GM12892 (cell line): ENCODE measurements at regions not wholly inside any gene's neighbourhood (a gene's known extent, or its start where the extent isn't known, plus 50 kb on each side); places are given as distances from the start of the nearest gene placed in this dataset.

Source experiments
- DNase-seq: peaks from one replicate; pipeline ENCODE4 v3.0.0; 2011; ENCODE audit not compliant: insufficient read length
- FAIRE-seq: peaks from 2 replicates; lab custom pipeline; 2011; peaks lifted over from hg19 to GRCh38; lab: Jason Lieb, UNC
- POLR2A ChIP-seq: IDR thresholded peaks from 2 replicates; pipeline ENCODE4 v1.6.1; 2011; ENCODE audit warnings: low read depth, low read length, control low read depth
- POLR2AphosphoS5 ChIP-seq: IDR thresholded peaks from 2 replicates; pipeline ENCODE4 v1.6.1; 2011; ENCODE audit warnings: low read depth, low read length, control low read depth
- TAF1 ChIP-seq: IDR thresholded peaks from 2 replicates; pipeline ENCODE4 v1.6.1; 2011; ENCODE audit warnings: low read depth, mild to moderate bottlenecking, control low read depth, low read length, borderline replicate concordance

GRCh38 chr9:108579757-108580439 lies 275.9 kb downstream of the ACTL7B start:
- TF ChIP-seq POLR2AphosphoS5 (no peak), TAF1 (no peak), POLR2A (no peak)
- FAIRE-seq = no peak
- no peak for DNase-seq

- TF ChIP-seq TAF1 (no peak), POLR2A (no peak), POLR2AphosphoS5 (no peak)
- no peak for FAIRE-seq
- no peak for DNase-seq
Observed at GRCh38 chr9:108575276-108575675, 280.5 kb downstream of the ACTL7B start.

GRCh38 chr9:108569624-108570023 lies 286.2 kb downstream of the ACTL7B start:
- TF ChIP-seq POLR2A = no peak
- FAIRE-seq (no peak), DNase-seq (no peak)

- TF ChIP-seq TAF1 (no peak), POLR2A (no peak), POLR2AphosphoS5 (no peak)
- DNase-seq = no peak
- FAIRE-seq = no peak
Observed at GRCh38 chr9:108568093-108568492, 287.7 kb downstream of the ACTL7B start.

DNA sequence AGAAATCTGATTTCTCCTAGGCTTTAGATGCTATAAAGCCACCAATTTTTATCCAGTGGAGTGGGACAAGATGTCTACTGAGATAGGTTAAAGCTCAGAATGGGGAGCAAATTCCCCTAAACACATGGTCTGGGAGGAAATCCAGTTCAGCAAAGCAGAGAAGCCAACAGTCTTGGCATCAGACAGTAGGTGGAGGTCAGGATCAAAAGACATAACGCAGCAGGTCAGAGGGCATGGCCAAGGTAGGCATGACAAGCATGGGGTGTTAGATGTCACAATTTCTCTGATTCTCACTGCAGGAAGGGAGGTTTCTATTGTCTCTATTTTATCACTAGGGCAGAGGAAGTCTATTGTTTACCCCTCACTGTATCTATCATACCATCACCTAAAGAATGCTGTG lies 288.2 kb downstream of the ACTL7B start:
- TF ChIP-seq POLR2A (no peak), POLR2AphosphoS5 (no peak), TAF1 (no peak)
- DNase-seq = no peak
- no peak for FAIRE-seq

DNA sequence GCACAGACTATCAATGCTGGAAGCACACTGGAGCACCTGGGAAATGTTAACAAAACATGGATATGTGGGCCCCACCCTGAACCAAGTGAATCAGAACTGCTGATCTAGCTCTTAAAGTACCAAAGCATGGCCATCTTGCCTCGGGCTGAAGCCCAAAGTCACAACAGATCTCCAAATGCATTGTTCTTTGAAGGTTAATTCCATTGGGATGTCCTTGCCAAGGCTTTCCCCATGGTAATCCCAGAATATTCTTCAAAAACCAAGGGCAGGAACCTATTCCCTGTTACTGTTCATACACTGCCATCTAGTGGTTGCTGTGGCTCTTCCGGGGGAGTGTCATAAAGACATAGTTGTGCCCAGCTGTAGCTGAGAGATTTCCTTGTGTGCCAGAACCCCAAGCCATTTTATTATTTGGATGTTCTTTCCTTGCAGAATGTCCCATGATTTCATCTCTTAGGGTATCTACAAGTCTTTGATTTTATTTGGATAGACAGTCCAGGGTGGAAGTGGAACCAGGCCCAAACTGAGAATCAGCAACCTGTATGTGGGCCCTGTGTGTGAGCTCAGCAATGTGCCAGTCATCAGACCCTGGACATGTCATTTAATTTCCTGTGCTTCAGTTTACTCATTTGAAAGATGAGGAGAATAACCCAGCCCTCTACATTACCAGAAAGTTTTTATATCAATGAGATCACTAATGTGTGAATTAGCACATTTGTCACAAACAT lies 290.0 kb downstream of the ACTL7B start:
- TF ChIP-seq POLR2A = no peak
- TF ChIP-seq POLR2AphosphoS5 = no peak
- no peak for TF ChIP-seq TAF1
- peak; percentile 68 for FAIRE-seq
- DNase-seq = no peak

- DNase-seq (no peak), FAIRE-seq (no peak)
- TF ChIP-seq POLR2A (no peak), POLR2AphosphoS5 (no peak), TAF1 (no peak)
Observed at GRCh38 chr9:108562176-108562575, 293.6 kb downstream of the ACTL7B start.

GRCh38 chr9:108559432-108559831 lies 296.4 kb downstream of the ACTL7B start:
- FAIRE-seq = no peak

DNA sequence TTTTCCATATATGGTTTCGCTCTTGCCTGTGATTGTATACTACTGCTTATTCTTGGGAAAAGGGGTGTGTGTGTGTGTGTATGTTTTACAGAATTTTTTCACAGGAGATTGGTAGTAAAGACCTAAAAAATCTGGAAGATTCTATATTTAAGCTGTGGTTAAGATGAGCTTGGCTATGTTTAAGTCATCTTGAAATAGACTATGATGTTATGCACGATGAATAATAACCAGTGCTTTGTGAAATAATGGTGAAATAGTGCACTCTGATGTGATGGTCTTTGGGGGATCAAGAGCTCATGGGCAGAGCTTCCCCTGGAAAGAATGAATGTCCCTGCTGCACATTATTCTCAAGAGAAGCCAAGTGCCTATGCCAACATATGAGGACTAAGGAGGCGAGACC lies 301.0 kb downstream of the ACTL7B start:
- FAIRE-seq = no peak
- TF ChIP-seq POLR2A (no peak), TAF1 (no peak), POLR2AphosphoS5 (no peak)
- no peak for DNase-seq

More at GRCh38 chr9:108559432-108559831, 296.4 kb downstream of the ACTL7B start:
- no peak for TF ChIP-seq POLR2A
- TF ChIP-seq POLR2AphosphoS5 = no peak
- no peak for TF ChIP-seq TAF1
- no peak for DNase-seq

GRCh38 chr9:108553111-108553635 lies 302.6 kb downstream of the ACTL7B start:
- TF ChIP-seq POLR2AphosphoS5 = no peak
- no peak for TF ChIP-seq TAF1
- TF ChIP-seq POLR2A = no peak
- FAIRE-seq = no peak
- DNase-seq = no peak

DNA sequence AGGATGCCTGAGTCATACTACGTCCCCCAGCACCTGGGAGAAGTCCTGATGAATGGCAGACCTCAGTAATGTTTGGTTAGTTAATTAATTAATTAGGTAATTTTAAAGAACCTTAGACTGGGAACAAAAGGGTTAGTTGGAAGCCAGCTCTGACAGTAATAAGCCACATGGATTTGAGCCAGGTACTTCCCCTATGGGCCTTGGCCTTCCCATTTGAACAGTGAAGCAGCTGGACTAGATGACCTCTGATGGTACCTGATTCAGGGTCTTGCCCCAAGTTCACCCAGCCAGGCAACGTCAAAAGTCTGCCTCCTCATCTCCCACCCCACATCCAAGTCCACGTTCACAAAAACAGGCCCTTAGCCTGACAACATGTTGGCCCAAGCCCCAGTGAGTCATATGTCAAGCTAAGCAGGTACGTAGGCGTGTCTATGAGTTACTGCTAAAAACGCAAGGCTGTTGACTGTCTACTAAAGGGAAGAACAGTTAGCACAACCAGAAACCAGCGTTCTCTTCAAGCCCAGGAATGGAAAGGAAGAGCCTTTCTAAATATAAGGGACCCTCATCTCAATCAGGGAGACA lies 303.2 kb downstream of the ACTL7B start:
- TF ChIP-seq POLR2A (no peak), TAF1 (no peak), POLR2AphosphoS5 (no peak)
- FAIRE-seq = no peak
- no peak for DNase-seq
